Peyer's patch (tissue), 4 donors: ENCODE measurements at regions not wholly inside any gene's neighbourhood (a gene's known extent, or its start where the extent isn't known, plus 50 kb on each side); places are given as distances from the start of the nearest gene placed in this dataset.

Experiments used
- POLR2A ChIP-seq, 2 donors: fragments of 450-650 bp; IDR thresholded peaks; one replicate each; pipeline ENCODE4 v1.5.1; 2017; ENCODE audit warnings: antibody characterized with exemption in 2 of 2, mild to moderate bottlenecking in 2 of 2, moderate library complexity in 2 of 2
- TF ChIP-seq, protein P1 (sequence below), 6 experiments: fragments of 450-650 bp in 4 of 6; fragments of 200-600 bp in 2 of 6; sonication (generic) in 1 of 6; IDR thresholded peaks; one replicate each; pipeline ENCODE4 v1.5.1; 2017 to 2019; ENCODE audit warnings: antibody characterized with exemption in 6 of 6, mild to moderate bottlenecking in 3 of 6, moderate library complexity in 1 of 6

DNA sequence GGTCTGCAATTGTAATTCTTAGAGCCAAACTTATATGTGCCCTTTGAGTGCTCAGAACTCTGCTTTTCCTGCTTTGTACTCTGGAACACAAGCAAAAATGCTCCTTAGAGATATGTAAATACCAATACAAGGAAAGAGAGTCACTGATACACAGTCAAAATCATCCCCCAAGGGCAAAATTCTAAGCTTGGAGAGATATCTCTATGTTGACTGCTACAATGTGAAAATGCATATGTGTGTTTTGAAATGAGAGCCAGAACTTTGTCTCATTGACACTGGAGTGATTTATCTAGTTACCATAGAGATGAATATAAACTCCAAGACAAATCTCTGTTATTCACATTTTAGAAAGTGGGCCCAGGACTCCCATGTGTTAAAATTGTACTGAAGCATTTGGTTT lies 494.8 kb upstream of the SLITRK1 start:
- TF ChIP-seq, protein P1, sequence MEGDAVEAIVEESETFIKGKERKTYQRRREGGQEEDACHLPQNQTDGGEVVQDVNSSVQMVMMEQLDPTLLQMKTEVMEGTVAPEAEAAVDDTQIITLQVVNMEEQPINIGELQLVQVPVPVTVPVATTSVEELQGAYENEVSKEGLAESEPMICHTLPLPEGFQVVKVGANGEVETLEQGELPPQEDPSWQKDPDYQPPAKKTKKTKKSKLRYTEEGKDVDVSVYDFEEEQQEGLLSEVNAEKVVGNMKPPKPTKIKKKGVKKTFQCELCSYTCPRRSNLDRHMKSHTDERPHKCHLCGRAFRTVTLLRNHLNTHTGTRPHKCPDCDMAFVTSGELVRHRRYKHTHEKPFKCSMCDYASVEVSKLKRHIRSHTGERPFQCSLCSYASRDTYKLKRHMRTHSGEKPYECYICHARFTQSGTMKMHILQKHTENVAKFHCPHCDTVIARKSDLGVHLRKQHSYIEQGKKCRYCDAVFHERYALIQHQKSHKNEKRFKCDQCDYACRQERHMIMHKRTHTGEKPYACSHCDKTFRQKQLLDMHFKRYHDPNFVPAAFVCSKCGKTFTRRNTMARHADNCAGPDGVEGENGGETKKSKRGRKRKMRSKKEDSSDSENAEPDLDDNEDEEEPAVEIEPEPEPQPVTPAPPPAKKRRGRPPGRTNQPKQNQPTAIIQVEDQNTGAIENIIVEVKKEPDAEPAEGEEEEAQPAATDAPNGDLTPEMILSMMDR (IDR thresholded peaks at IDR 0.05) = no peak
- TF ChIP-seq POLR2A (IDR thresholded peaks at IDR 0.05) = no peak
